Brain microvascular endothelial cell (primary cell): ENCODE measurements at regions not wholly inside any gene's neighbourhood (a gene's known extent, or its start where the extent isn't known, plus 50 kb on each side); places are given as distances from the start of the nearest gene placed in this dataset.

Experiments
- DNase-seq: peaks from one replicate; pipeline ENCODE4 v3.0.0-alpha.2; 2020
- H3K27ac ChIP-seq: fragments of 250-450 bp; sonication (Bioruptor Pico); 2 replicates; pipeline ENCODE4 v1.5.1; 2020; ENCODE audit warnings: mild to moderate bottlenecking, moderate library complexity
- H3K27me3 ChIP-seq: fragments of 250-450 bp; sonication (Bioruptor Pico); replicated peaks from 2 replicates; pipeline ENCODE4 v1.5.1; 2020; ENCODE audit warnings: mild to moderate bottlenecking
- H3K36me3 ChIP-seq: fragments of 250-450 bp; sonication (Bioruptor Pico); replicated peaks from 2 replicates; pipeline ENCODE4 v1.5.1; 2020; ENCODE audit warnings: mild to moderate bottlenecking
- H3K4me3 ChIP-seq: 2 replicates; pipeline ENCODE4 v1.5.1; 2011; ENCODE audit warnings: low read depth, mild to moderate bottlenecking, control low read depth, low read length, moderate library complexity
- in situ Hi-C: cut with HindIII; loops from 2 replicates; pipeline ENCODE4 v1.10.0; 2017; ENCODE audit warnings: low sequenced_read_pairs, low pct_ligation_motif_present
- TF ChIP-seq, protein P1 (sequence below): IDR thresholded peaks from 2 replicates; pipeline ENCODE4 v1.5.1; 2011; ENCODE audit warnings: low read depth, mild to moderate bottlenecking, moderate library complexity, low read length, control low read depth, inconsistent platforms; ENCODE audit errors: missing control alignments

GRCh38 chr1:209105701-209106100 is 477.8 kb upstream of the CAMK1G start:
- no peak for DNase-seq
- Histone ChIP-seq H3K4me3 (no peak overlapping the region), H3K27ac (no peak overlapping the region), H3K36me3 (no peaks in the 10 kb centered on the region), H3K27me3 (no peaks in the 10 kb centered on the region)
- TF ChIP-seq, protein P1, sequence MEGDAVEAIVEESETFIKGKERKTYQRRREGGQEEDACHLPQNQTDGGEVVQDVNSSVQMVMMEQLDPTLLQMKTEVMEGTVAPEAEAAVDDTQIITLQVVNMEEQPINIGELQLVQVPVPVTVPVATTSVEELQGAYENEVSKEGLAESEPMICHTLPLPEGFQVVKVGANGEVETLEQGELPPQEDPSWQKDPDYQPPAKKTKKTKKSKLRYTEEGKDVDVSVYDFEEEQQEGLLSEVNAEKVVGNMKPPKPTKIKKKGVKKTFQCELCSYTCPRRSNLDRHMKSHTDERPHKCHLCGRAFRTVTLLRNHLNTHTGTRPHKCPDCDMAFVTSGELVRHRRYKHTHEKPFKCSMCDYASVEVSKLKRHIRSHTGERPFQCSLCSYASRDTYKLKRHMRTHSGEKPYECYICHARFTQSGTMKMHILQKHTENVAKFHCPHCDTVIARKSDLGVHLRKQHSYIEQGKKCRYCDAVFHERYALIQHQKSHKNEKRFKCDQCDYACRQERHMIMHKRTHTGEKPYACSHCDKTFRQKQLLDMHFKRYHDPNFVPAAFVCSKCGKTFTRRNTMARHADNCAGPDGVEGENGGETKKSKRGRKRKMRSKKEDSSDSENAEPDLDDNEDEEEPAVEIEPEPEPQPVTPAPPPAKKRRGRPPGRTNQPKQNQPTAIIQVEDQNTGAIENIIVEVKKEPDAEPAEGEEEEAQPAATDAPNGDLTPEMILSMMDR = no peak
- in situ Hi-C loops = no loop called here

- TF ChIP-seq, protein P1 = no peak
- DNase-seq = peak; percentile 48
- no peak overlapping the region for H3K27ac ChIP-seq
- H3K36me3 ChIP-seq = no peaks in the 10 kb centered on the region
- H3K4me3 ChIP-seq = no peak overlapping the region
- in situ Hi-C loops = no loop called here
- no peaks in the 10 kb centered on the region for H3K27me3 ChIP-seq
Measured at GRCh38 chr1:209106237-209106741, 477.2 kb upstream of the CAMK1G start.

DNA sequence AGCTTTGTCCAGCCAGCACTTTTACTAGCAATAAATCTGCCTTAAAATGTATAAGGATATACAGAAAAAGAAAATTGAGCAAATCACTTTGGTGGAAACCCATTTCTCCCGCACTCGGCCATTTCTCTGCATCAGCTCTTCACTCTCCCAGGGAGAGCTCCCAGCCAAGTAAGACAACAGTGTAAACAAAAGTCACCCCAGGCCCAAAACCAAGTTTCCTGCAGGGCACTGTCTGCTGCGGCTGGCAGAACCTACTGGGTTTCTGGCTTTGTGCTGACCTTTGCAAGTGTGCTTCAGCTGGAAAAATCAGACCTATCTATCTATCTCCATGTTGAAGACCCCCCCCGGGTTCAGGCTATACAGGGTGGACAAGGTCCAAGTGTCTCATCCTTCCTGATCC is 476.7 kb upstream of the CAMK1G start:
- in situ Hi-C loops = no loop called here
- no peak overlapping the region for H3K4me3 ChIP-seq
- TF ChIP-seq, protein P1 = no peak
- H3K36me3 ChIP-seq = no peaks in the 10 kb centered on the region
- no peak overlapping the region for H3K27ac ChIP-seq
- H3K27me3 ChIP-seq = no peaks in the 10 kb centered on the region
- no peak for DNase-seq

GRCh38 chr1:209107535-209107934 is 476.0 kb upstream of the CAMK1G start:
- TF ChIP-seq, protein P1 = no peak
- no peaks in the 10 kb centered on the region for H3K27me3 ChIP-seq
- no peaks in the 10 kb centered on the region for H3K36me3 ChIP-seq
- DNase-seq = no peak
- in situ Hi-C loops = no loop called here
- no peak overlapping the region for H3K4me3 ChIP-seq
- no peak overlapping the region for H3K27ac ChIP-seq

- Histone ChIP-seq H3K27me3 (no peaks in the 10 kb centered on the region), H3K36me3 (no peaks in the 10 kb centered on the region), H3K27ac (no peak overlapping the region), H3K4me3 (no peak overlapping the region)
- TF ChIP-seq, protein P1 = no peak
- no peak for DNase-seq
- in situ Hi-C loops = no loop called here
Measured at GRCh38 chr1:209109001-209109785, 474.3 kb upstream of the CAMK1G start.

DNA sequence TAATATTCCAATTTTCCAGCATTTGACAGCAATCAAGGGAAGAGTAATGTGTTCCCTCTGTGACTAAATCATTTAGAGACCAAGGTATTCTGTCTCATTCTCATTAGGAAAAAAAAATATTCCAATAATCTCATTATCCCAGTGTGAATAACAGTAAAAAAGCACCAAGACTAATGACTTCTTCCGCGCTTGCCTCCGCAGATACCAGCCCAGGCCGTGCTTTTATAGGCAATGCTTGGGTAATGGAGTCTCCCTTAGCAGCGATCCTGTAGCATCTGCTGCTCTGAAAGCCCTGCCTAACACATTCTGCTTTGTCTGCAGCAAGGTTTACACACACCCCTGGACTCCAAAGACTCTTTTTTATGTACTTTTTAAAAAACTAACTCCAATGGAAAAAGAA is 470.0 kb upstream of the CAMK1G start:
- no peak overlapping the region for H3K27ac ChIP-seq
- DNase-seq = no peak
- H3K27me3 ChIP-seq = no peaks in the 10 kb centered on the region
- TF ChIP-seq, protein P1 = no peak
- in situ Hi-C loops = no loop called here
- H3K4me3 ChIP-seq = no peak overlapping the region
- no peaks in the 10 kb centered on the region for H3K36me3 ChIP-seq
